Raji (cell line): ENCODE measurements at regions not wholly inside any gene's neighbourhood (a gene's known extent, or its start where the extent isn't known, plus 50 kb on each side); places are given as distances from the start of the nearest gene placed in this dataset.

Experiments used
- POLR2A ChIP-seq: IDR thresholded peaks from 2 replicates; pipeline ENCODE4 v1.6.1; 2011; ENCODE audit warnings: low read depth, low read length, control low read depth; ENCODE audit not compliant: insufficient read depth

DNA sequence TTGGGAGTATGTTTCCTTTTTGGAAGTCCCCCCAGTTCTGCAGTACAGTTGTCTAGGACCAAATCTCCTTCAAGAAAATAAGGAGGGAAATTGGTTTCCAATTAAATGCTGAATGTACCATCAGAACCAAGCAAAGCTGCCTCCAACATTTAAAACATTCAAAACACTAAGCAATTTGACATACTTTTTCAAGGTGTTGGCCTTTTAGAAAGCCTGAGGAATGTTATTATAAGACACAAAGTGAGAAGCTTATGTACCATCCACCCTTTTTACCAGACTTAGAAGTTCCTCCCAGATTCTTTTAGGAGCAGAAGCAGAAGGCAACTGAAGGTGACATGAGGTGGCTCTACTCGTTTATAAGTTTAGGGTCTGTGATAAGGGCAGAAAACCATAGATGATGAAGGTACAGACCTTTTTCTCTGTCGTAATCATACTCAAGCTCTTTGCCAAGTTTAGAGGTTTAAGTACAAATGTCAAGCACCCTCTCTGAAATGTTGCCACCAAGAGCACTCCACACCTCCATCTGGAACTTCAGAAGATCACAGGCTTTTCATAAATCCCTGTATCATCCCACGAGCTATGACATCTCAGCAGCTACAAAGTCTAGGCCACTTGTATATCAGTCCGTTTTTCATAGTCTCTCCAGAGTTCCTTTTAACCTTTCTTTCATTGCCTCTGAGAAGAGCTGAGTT lies 282.5 kb upstream of the THBS1 start:
- no peak for TF ChIP-seq POLR2A

DNA sequence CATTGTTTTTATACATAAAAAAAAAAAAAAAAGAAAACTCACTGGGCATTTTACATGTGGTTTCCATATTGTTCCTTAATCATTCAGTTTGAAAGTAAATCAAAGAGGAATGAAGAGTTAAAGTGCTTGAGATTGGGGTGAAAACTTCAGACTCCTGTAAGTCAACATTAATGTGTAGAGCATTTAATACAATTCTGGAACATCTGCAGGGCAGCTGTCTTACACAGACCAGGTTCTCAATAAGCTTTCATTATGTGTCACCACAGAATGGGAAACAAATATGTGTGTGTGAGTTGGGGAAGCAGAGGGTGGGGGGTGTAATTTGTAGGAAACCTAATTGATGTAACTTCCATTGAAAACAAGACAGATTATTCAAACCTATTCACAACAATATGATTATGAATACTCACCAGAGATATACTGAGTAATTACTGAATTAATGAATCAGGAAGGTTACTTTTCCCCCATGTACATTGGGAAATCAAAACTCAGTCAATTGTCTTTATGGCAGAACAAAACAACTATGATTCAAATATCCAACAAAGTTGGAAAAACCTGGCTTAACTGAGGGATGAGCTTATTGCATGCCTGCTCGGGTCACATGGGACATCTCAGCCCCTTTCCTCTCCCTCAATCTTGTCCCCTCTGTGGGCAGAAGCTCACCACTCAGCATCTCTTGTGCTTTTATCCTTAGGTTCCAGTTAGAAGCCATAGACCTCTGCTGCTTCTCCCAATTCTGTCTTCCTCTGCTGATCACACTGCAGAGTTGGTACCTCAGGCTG lies 281.2 kb upstream of the THBS1 start:
- no peak for TF ChIP-seq POLR2A

DNA sequence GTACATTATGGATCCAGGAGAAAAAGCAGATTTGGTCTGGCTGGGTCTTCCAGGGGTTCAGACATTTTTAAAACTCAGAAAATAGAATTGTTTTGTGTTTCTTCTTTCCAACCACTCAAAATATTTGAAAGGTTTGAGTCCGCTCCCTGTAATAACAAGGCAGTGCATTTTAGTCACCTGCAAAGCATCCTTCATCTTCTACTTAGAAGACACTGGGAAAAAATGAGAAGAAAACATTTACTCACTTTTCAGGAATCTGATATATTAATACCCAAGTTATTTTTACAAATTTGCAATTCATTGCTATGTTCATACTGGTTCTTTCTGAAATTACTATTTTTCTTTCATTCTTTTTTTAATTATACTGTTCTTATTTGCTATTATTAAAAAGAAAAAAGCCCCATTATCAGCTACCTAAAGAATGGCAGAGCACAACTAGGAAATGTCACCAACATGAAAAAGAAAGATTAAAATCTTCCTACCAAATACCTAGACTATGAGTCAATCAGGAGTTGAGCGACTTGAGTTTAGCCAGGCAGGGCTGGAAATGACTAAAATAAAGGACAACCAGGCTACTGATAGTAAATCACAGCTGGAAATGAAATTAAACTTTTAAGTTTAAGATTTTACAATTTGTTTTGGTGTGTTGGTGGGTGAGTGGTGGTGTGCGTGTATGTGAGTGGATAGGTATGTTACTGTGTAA lies 280.3 kb upstream of the THBS1 start:
- TF ChIP-seq POLR2A = no peak

DNA sequence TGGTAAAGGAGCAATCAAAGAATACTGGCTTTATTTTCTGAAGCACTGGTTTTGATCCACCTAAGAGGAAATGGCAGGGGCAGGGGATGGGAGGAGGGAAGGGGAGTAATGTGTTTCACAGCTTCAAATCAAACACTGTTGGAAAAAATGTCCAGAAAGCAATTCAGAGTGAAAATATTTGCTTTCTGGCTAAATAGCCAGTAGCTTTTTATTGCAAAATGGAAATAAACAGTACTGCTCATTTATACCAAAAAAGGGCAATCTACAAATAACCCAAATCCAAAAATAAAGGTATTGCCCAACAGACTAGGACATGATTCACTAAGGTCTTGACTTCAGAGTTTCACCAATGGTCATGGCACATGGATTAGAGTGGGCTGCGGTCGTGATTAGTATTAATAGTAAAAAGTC lies 279.3 kb upstream of the THBS1 start:
- no peak for TF ChIP-seq POLR2A

DNA sequence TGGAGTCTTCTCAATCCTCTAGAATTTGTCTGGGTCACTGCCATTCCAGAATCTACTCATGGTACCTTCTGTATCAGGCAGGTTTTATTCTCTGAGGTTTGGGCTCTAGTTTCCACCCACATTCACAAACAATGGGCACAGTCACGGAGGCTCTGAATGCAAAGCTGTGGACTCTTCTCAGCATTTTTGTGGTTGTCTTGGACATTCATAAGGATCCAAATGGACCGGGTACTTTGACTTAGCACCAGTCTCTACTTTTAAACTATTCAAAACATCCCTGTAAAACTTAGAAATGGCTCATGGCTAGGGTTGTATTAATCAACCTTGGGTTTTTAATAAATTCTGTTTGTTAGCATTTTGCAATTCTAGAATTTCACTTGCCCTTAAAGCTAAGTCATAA lies 277.9 kb upstream of the THBS1 start:
- TF ChIP-seq POLR2A = no peak

DNA sequence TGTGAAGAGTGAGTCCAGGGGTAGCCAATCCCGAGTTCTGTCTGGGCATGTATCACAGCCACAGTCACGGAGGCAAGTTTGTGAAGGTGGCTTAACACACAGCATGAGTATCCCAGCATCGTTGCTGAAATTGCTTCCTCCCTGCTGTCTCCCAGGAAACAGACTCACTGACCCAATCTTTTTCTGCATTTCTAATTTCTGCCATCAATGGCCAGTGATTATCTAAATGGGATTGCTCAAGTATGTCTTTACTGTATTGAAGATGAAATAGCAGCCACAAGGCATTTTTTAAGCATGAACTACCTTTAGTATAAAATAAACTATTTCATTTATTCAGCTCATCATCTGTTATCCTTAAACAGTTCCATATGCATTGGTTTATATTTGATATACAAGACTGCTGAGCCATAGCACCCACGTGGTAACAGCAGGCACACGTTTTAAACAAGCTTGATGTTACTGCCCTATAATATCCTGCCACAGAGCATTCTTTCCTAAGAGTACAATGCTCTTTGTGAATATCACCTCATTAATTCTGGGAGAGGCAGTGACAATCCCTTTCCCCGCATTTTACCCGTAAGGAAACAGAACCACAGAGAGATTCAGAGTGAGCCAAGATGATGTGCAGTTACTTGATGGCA lies 276.6 kb upstream of the THBS1 start:
- no peak for TF ChIP-seq POLR2A

DNA sequence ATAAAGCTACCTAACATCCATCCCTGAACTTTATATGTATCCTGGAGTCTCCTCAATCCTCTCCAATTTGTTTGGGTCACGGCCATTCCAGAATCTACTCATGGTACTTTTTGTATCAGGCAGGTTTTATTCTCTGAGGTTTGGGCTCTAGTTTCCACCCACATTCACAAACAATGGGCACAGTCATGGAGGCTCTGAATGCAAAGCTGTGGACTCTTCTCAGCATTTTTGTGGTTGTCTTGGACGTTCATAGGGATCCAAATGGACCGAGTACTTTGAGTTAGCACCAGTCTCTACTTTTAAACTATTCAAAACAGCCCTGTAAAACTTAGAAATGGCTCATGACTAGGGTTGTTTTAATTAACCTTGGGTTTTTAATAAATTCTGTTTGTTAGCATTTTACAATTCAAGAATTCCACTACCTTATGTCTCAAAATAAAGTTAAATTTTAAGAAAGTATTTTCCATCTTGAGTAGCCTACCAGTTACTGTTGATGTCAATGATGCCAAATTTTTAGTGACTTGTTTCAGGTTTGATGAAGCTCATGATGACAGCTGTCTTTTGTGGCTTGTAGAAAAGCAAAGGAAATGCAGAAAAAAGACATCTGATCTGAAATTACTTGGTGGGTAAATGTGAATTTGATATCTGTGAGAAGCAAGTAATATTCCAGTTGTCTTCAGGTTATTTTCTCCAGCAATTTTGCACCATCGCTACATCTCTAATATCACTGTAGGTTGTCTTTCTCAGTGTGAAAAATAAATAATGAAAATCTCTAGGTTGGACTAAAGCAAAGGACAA lies 275.7 kb upstream of the THBS1 start:
- TF ChIP-seq POLR2A = no peak

DNA sequence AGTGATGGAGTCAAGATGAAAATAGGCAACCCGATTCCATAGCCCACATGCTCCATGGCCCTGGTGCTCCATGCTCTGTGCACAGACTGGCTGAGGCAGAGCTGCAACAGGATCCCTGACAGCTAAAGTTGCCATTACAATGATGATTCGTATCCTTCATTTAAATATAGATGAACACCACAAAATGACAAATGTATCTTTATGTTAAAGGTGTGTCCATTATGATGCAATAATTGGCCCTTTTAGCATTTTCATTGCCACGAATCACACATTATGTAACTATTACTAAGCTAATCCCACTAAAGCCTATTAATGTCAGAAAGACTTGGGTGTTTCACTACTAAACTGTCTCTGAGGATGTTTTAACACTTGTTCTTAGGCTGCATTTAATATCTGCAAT lies 270.2 kb upstream of the THBS1 start:
- no peak for TF ChIP-seq POLR2A

DNA sequence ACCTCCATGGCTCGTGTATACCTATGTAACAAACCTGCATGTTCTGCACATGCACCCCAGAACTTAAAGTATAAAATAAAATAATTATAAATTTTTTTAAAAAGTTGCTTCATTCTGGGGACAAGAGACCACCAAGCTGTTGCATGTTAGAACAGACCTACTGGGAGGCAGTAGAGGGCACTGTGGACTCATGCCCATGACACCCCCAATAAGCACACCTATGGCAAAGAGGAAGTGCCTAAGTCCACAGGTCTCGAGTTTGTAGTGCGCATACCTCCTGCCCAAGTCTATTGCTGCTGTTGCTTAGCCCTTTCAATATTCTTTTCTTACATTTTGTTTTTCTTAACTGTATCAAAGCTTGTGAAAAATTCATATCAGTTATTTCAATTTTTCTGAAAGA lies 267.9 kb upstream of the THBS1 start:
- TF ChIP-seq POLR2A = no peak

DNA sequence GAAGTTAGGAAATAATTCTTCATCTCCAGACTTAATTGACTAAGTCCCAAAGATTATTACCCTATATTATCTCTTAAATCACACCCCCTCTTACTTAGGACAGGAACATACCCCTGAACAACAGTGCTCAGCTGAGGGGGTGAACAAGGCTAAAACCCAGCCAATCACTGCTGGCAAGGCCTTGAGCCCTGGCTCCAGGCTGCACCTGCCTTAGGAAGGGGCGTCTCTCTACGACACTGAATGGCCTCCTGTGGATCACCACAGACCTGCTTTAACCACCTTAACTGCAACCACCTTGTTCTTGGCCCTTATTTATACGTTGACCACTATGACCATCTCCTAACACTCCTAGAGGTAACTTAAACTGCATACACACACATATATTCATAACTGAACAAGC lies 267.4 kb upstream of the THBS1 start:
- no peak for TF ChIP-seq POLR2A

DNA sequence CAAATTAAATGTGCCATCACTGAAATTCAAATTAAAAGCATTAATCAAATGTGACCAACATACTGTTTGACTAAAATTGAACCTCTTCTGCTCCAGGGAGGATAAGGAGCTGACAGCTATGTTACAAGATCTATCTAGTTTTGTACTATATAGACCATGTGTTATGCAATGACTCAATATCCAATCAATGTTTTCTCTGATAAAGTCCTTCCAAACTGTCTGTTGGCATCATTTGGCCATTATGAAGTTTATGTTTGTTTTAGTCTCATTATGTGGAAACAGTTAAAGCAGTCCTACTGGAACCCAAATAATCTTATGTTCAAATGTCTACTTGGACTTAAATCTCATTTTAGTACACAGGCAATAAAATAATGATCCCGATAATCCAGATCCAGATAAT lies 267.0 kb upstream of the THBS1 start:
- TF ChIP-seq POLR2A = no peak

DNA sequence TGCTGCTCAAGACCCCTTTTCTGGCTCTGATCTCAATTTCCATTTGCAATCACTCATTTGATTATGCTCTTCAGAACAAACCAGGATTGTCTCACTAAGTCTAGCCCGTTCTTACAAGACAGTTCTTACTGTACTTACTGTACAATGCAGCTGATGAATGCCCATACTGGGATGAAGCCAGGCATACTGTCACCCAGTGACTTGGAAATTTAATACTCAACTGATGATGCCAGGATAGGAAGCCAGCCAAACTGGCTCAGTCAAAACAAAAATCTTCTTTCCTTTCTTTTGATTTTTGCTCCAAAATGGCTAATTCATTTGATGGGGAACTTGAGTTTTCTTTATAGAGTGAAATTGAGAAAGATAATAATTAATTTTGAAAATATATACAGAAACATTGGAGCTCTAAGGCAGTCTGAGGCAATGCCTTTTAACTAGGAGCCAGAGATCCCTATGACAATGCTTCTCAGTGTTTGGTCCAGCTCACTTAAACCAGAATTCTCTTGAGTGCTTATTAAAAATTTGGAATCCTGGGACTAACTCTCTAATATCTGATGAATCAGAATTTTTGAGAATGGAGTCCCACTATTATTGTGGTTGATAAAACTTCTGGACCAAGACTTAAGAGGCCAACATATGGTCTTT lies 265.6 kb upstream of the THBS1 start:
- no peak for TF ChIP-seq POLR2A

DNA sequence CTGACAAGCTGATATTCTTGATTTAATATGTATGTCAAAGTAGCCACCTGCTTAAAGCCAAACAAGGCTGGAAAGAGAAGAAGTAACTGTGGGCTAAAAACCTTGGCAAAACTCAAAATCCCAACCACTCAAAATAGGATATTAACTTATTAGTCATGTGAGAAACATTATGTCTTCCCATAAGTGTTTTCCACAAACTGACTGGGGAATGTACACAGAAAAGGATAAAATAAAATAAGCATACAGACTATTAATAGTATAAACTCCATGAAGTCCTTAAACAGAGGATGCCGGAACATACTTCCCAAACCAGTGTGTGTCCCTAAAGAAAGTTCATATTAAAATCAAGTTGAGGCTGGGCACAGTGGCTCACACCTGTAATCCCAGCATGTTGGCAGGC lies 263.7 kb upstream of the THBS1 start:
- no peak for TF ChIP-seq POLR2A

DNA sequence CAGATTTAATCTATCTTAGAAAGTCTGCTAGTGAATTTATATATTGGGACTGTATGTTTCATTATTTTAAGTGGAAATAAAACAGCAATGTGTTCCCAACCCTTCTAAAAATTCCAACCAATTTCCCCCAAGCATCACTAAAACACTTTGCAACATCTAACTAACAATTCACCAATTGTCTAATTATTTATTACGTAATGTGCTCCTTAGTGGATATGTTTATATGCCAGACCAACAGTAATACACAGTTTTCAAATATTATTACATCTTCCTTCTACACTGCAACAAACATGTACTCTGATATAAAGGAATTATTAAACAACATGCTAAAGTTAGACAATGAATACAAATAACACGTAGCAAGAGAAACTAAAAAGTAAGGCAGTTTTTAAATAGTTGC lies 262.6 kb upstream of the THBS1 start:
- no peak for TF ChIP-seq POLR2A
